Colon (tissue), 2 donors: ENCODE measurements at regions not wholly inside any gene's neighbourhood (a gene's known extent, or its start where the extent isn't known, plus 50 kb on each side); places are given as distances from the start of the nearest gene placed in this dataset.

Experiments used
- FAIRE-seq: peaks from 2 replicates; lab custom pipeline; 2012; peaks lifted over from hg19 to GRCh38; lab: Jason Lieb, UNC
- donor health status: control.
- donor health status: control.

- peak; percentile 88 for FAIRE-seq
Measured at GRCh38 chr12:91577586-91578539, 395.2 kb upstream of the DCN start.

- FAIRE-seq: no peak
Measured at GRCh38 chr12:91576432-91576831, 393.8 kb upstream of the DCN start.

GRCh38 chr12:91575630-91576029 is 393.0 kb upstream of the DCN start:
- no peak for FAIRE-seq

DNA sequence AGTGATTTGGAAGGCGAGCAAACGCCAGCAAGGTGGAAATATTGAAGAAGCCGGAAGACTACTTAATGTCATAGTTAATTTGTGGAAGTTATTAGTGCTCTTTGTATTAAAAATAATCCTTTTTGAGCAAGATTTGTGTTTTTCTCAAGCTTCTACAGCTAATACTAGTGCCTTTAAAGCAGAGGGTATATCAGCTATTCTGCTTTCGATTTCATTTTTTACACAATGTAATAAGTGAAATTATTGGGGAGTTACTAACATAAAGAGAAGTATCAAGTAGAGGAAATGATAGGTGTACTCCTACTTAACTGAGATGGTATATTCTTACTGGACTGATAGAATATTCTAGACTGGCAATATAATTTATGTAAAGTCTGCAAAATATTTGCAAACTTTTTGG is 392.4 kb upstream of the DCN start:
- no peak for FAIRE-seq

DNA sequence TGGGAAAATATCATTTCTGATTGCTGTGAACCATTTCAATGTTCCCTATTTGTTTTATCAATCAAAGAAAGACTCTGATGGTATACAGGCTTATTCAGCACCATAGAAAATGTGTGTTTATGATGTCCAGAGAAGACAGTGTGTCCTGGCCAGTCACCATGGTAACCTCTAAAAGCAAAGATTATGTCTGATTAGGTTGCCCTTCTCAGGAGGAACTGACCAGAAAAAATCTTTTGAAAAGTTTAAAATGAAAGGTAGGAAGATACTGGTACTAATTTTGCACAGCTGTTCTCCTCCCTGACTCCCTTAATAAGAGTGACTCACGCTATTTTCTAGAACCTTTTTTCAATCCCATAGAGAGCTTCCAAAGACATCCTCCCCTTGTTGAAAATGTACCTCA is 391.8 kb upstream of the DCN start:
- FAIRE-seq: no peak

GRCh38 chr12:91572869-91573268 is 390.3 kb upstream of the DCN start:
- FAIRE-seq: no peak

DNA sequence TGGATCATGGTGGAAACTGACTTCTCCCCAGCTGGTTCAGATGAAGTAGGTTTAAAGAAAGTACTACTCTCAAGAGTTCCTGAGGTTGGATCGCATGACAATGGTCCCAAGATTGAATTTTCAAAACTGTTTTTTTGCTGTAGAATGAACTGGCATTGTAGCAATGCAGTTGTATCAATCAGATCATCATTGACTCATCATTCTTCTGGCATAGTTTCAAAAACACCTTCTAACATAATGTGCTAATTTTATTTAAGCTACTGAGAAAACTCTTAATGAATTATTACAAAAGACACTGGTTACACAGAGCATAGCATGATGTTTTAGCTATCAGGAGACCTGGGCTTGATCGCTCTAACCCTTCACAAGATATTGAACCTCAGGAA is 384.5 kb upstream of the DCN start:
- no peak for FAIRE-seq

DNA sequence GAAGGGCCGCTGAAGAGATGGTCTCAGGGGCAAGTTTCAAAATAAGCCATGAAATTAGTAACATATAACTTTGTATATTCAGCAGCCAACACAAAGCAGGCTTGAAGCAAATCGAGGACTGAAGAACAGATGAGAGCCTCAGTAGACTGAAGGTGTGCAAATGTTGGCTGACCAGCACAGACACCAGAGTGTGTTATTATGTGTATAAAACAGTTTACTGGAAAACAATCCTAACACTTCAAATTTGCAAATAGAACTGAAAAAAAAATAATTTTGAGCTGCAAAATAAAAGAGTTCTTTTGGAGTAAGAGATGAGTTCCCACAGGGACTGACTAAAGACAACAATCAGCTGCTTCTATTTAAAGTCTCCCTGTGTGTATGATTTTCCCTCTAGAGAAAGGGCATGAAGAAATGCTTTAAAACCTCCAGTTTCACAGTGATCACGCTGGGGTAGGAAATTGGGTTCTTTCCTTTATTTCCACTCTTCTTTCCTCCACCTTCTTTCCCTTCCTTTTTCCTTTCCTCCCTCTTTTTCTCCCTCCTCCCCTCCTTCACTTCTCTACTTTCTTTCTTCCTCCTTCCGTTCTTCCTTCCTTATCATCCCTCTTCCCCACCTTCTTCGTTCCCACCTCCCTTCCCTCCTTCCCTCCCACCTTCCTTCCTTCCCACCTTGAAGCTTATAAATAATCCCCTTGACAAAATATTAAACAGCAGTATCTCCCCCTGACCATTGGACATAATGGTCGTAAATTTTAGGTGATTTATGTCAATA is 383.9 kb upstream of the DCN start:
- no peak for FAIRE-seq

DNA sequence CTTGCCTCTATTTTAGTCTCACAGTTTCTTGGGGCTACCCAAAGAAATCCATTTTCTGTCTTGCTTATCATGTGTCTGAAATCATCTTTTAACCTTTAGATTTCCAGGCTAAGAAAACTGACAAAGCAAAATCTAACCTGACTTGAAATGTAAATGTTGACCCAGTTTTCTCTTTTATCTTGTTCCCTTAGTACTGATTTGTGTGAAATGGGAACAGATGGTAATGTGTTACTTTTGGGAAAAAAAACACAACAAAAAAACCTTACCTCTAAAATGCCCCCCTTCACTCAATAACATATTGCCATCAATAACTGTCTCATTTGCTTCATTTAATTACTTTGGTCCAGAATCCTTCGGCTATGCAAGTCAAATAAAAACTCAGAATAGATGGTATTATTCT is 383.2 kb upstream of the DCN start:
- FAIRE-seq: no peak

DNA sequence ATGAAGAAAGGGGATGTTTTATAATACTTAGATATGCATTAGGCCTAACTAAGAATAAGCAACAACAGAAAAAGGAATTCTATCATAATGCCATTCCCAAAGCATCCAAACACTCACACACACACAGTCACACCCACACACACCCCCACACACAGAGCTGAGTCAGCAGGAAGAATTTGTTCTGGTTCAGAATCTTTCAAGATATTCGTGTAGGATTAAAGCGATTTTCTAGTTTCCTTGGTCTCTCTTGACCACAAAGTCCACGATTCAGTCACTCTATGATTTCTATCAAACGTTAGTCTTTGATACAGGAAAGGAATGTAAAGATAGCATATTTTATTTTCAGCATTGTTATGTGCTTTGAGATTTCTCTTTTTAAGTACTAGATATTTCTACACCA is 382.6 kb upstream of the DCN start:
- FAIRE-seq: no peak

DNA sequence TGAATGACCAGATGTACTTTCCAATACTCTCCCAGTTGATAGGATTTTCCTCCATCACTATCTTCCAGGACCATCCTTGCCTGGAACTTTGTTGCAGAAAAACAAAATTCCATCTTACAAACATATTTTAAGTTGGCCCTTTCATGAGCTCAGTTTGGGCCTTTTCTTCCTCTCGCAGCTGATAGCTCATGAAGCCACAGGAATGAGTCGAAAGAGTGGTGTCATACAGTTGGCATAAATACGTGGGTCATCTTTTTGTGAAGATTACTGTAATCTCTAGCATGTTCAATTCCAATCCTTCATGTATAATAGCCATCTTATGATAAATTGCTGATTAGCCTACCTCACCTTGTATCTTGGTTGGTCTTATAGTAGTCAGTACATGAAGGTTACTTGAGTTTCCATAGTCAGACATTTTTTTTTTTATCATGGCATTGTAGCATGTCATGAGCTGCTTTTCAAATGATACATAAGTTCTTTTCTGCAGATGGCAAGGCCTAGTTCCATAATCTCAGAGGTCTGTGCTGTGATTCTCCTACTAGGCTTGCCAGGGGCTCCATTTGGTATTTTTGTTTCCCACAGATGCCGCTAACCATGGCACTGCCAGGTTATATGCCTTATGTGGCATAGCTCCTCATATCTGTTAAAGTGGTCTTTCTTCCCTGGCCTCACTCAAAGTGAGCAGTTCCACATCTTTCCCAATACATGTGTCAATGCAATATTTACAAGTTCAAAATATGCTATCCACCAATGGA is 380.6 kb upstream of the DCN start:
- FAIRE-seq: no peak

DNA sequence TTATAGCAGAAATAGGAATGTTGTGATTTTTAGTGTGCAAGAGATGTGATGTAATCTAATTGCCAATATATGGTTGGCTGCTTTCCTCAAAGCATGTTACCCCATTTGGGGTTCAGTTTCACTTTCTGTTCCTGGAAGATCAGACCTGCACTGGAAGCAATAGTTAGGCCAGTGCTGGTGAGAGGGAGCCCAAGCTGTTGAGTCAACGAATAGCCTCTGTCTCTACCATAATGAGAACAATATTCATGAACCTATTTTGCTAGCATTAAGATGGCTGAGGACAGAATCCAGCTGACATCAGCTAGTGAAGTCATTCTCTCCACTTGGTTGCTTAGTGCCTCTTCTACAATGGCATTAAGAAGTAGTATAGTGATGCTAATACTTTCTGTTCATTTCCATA is 379.9 kb upstream of the DCN start:
- no peak for FAIRE-seq

DNA sequence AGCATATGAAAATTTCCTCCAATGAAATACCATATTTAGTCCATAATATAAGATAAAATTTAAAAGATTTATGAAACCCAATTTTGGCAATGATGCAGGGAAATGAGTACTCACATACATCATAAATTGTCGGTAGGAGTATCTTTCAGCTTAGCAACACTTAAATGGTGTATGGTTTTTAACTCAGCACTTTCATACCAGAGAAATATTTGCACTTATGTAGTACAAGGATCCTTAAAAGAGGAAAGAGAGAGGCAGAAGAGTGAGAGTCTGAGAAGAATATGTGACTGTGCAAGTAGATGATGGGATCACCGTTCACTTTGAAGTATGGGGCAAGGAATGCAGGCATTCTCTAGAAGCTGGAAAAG is 379.3 kb upstream of the DCN start:
- no peak for FAIRE-seq

GRCh38 chr12:91561301-91561957 is 378.8 kb upstream of the DCN start:
- no peak for FAIRE-seq

DNA sequence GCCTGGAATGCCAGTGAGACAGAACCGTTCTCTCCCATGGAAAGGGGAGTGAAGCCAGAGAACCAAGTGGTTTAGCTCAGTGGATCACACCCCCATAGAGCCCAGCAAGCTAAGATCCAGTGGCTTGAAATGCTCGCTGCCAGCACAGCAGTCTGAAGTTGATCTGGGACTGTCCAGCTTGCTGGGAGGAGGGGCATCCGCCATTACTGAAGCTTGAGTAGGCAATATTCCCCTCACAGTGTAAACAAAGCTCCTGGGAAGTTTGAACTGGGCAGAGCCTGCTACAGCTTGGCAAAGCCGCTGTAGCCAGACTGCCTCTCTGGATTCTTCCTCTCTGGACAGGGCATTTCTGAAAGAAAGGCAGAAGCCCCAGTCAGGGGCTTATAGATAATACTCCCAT is 374.3 kb upstream of the DCN start:
- no peak for FAIRE-seq

GRCh38 chr12:91555436-91556415 is 373.1 kb upstream of the DCN start:
- no peak for FAIRE-seq

DNA sequence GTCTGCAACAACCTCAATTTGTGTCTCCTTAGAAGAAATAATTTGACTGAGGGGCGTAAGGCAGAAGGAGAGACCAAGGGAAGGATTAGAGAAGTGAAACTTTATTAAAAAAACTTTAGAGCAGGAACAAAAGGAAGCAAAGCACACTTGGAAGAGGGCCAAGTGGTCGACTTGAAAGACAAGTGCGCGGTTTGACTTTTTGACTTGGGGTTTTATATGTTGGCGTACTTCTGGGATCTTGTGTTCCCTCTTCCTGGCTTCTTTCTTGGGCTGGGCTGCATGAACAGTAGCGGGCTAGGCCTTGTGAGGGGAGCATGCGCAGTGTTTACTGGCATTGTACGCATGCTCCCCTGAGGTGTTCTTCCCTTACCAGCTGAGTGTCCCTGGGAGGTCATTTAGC is 369.3 kb upstream of the DCN start:
- no peak for FAIRE-seq

- FAIRE-seq: no peak
Measured at GRCh38 chr12:91551242-91551641, 368.6 kb upstream of the DCN start.

DNA sequence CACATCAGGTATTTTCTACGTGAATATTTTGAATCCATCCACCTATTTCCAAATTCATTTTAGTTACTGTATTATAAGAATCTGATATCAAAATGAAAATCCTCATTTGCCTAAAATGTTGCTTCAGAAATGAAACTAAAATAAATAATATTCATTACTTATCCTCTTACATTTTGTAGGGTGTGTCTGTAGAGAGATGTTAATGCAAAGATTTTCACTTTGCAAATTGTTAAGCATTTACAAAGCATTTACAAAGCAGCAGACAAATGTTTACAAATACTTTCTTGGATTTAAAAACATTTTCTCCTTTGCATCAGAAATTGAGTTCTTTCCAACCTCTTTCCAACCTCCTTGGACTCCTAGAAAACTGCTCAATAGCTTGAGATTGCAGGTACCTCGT is 360.0 kb upstream of the DCN start:
- peak; percentile 36 for FAIRE-seq

DNA sequence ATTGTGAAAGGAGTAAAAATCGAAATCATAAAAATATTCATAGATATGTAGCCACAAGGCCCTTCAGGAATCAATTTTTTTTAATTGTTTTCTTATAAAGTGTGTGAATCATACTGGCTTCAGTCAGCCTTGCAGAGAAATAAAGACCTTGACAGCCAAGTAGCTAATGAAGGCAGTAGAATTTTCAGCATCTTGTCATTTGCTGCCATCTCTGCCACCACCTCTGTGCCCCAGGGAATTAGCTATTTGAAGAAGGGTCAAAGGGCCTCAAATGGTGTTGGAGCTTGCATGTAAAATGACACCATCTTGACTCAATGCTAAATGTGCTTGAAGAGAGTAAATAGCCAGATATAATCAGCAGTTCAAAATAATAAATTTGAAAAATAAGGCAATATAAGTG is 359.4 kb upstream of the DCN start:
- FAIRE-seq: no peak

- FAIRE-seq: no peak
Measured at GRCh38 chr12:91538418-91538817, 355.8 kb upstream of the DCN start.
